AG20443 (cell line): ENCODE measurements at regions not wholly inside any gene's neighbourhood (a gene's known extent, or its start where the extent isn't known, plus 50 kb on each side); places are given as distances from the start of the nearest gene placed in this dataset.

Experiments used
- DNase-seq: peaks from one replicate; pipeline ENCODE4 v3.0.0; 2012; ENCODE audit warnings: low spot score, mixed read lengths

DNA sequence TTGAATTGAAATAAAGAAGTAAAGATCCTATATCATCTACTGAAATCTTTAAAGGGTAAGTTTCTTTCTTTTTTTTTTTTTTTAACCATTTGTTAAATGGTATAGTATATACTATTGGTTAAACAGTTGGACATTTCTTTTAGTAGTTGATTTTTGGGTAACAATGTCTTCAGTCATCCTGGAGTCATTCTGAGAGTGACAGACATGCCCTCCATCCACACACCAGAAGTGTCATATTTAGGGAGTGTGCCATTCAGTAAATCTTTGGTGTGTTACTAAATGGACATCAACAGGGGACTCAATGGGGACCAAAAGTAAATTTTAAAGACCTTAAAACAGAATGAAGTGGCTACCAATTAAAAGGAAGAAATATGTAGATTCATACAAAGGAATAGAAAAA is 50.8 kb upstream of the SLC39A10 start:
- DNase-seq, result no peak

GRCh38 chr2:195604706-195605105 is 52.3 kb upstream of the SLC39A10 start:
- DNase-seq, result no peak

- no peak for DNase-seq
These were observed 53.0 kb upstream of the SLC39A10 start for GRCh38 chr2:195603998-195604397.

DNA sequence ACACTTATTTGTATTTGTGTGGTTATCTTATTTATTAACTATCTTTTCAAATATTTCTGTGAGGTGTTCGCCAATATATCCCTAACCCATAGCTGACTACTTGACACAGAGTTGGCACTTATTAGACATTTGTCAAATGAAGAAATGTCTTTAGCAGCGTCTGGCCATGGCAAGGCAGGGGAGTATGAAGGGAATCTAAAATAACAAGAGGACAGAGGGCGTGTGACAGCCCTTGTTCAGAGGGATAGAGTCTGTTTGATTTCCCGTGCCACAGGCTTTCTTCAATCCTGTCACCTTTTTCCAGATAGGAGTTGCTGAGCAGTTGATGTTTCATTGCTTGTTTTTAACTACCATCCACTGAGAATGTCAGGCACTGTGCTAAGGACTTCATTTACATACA is 53.6 kb upstream of the SLC39A10 start:
- DNase-seq, result no peak

GRCh38 chr2:195602687-195603086 is 54.3 kb upstream of the SLC39A10 start:
- no peak for DNase-seq

GRCh38 chr2:195601361-195601760 is 55.7 kb upstream of the SLC39A10 start:
- DNase-seq, result peak; percentile 23

DNA sequence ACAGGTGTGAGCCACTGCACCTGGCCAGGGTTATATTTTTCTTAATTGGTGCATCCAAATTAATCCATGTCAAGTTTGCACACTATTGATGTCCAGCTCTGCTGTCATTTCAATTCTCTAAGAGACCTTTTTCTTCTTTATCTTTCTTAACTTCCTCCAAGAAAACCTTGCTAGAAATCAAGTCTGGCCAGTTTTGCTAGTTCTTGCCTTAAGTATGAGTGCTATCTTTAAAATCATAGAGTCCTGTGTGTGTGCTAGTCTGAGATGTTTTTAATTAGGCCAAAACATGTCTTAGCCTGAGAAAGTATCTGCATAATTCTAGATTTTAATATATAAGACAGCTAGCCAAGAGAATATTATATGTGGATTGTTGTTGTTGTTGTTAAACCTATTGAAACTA is 56.2 kb upstream of the SLC39A10 start:
- DNase-seq, result no peak

DNA sequence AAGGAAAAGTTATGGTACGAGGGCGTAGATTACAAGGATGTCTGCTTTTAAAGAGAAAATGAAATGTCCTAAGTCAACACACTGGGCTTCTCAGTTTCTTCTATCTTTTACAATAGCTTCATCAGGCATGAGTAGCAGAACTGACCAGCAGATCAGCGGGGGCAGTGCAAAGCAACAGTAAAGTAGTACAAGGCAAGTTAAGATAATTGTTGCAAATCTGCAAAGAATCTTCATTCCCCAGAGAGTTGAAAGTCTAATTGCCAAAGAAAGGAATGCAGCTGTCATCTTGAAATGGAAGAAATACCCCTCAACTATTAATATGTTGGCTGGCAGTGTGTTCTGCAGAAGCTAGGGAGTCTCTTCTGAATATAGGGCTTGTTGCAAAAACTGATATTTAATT is 60.2 kb upstream of the SLC39A10 start:
- no peak for DNase-seq

DNA sequence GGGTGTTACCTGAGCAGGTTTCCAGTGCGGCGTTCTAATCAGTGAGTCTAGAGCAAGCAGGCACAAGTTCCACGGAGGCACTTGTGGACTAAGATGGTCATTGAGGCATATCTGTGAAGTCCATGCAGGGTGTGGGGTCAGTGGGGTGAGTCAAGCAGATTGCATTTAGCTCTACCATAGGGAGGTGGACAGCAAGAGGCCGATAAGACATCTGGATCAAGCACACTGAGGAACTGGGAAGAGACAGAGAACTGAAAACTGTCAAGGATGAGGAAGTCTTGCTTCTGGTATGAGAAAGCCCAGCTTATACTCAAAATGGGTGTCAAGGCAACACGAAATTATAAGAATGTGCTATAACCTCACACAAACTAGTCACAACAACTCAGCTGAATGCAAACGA is 61.2 kb upstream of the SLC39A10 start:
- DNase-seq, result no peak

- no peak for DNase-seq
These were observed 61.9 kb upstream of the SLC39A10 start for GRCh38 chr2:195594919-195595694.

GRCh38 chr2:195594248-195594647 is 62.8 kb upstream of the SLC39A10 start:
- DNase-seq, result no peak

- no peak for DNase-seq
These were observed 64.9 kb upstream of the SLC39A10 start for GRCh38 chr2:195592105-195592504.

DNA sequence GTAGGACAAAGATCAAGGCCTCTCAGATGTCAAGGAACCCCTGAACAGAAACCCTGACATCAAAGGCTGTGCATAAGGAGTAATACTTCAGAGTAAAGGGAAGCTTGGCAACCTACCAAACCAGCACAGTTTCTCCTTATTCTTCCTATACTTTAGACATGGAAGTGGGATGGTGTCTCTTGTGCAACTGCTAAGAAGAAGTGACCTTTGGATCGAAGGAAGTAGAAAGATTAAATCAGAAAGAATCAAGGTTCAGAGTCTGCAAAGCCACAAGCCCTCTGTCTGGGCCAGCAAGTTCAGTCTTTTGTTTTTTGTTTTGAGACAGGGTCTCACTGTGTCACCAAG is 66.2 kb upstream of the SLC39A10 start:
- no peak for DNase-seq

GRCh38 chr2:195590199-195590860 is 66.7 kb upstream of the SLC39A10 start:
- DNase-seq, result no peak

GRCh38 chr2:195587966-195588365 is 69.1 kb upstream of the SLC39A10 start:
- DNase-seq, result no peak

DNA sequence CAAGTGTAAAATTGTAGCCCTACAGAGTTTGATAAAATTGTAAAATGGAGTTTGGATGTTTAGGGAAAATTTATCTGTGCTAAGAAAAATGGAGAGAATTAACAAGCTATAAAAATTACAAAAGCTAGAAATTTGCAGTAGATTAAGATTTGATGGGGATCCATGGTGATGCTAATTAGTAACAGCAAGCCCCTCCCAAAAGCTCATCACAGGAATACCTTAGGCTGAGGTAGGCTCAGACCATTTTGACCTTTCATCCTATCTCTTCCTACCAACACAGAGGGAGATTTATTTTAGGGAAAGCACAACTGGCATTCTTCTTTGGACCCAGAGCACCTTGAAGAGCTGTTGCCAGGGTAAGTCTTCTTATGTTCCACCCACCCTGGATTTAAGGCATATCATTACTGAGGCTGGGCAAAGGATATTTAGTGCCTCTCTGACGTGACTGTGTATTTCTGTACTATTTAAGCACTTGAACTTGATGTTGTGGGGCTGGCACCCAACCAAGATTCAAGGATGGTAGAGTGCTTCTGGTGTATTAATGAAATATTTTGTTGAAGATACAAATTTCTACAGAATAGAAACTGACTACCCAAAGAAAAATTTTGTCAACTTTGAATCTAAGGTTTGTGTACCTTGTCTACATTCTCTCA is 70.8 kb upstream of the SLC39A10 start:
- no peak for DNase-seq

DNA sequence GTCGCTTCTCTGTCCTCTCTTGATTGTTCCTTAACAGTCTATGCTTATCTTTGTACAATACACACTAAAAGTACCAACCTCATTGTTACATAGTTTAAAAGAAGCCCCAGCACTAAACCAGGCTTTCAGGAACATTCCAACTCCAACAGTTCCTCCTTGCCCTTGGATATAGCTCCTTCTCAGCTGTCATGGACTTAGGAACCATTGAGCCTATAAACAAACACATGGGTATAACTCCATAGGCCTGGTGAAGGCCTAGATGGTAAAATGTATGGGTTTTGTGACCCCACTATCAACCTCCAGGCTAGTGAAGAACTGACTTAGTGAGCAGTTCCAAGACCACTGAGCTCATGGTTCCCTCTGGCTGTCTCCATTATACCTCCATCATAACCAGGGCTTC is 74.8 kb upstream of the SLC39A10 start:
- DNase-seq, result no peak

GRCh38 chr2:195579776-195580555 is 77.1 kb upstream of the SLC39A10 start:
- DNase-seq, result no peak

- DNase-seq, result peak; percentile 79
These were observed 81.1 kb upstream of the SLC39A10 start for GRCh38 chr2:195575879-195576401.

GRCh38 chr2:195575016-195575415 is 82.0 kb upstream of the SLC39A10 start:
- no peak for DNase-seq

GRCh38 chr2:195574312-195574711 is 82.7 kb upstream of the SLC39A10 start:
- DNase-seq, result no peak
